ENCODE measurements at regions not wholly inside any gene's neighbourhood (a gene's known extent, or its start where the extent isn't known, plus 50 kb on each side); places are given as distances from the start of the nearest gene placed in this dataset.
"Not testable (repeated sequence)": the region's sequence is repeated elsewhere in the genome, so short reads cannot be mapped to it uniquely, and the experiment has no call there.

- DNase-seq (ENCODE audit: low read depth): no peak
Observed at GRCh38 chr5:39698838-39699560, 274.2 kb upstream of the DAB2 start.

- no peak for DNase-seq (ENCODE audit: low read depth)
Observed at GRCh38 chr5:39697881-39698280, 273.1 kb upstream of the DAB2 start.

- no peak for DNase-seq (ENCODE audit: low read depth)
Observed at GRCh38 chr5:39696672-39697398, 272.1 kb upstream of the DAB2 start.

GRCh38 chr5:39691993-39692392 lies 267.2 kb upstream of the DAB2 start:
- peak; percentile 31 for DNase-seq (ENCODE audit: low read depth)

DNA sequence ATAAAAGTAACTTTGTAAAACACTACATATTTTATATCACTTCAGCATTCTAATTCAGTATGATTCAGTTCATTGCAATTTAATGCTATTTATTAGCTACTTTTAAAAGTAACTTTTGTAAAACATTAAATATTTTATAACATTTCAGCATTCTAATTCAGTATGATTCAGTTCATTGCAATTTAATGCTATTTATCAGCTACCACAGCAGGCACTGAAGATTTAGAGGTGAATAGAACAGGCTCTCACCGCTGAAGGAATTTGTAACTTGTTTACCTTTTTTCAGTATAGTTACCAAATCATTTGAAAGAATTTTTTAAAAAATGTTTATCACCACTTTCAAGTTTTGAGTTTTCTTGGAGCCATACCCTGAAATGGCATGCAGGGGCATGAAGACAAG lies 266.4 kb upstream of the DAB2 start:
- DNase-seq (ENCODE audit: low read depth): no peak

DNA sequence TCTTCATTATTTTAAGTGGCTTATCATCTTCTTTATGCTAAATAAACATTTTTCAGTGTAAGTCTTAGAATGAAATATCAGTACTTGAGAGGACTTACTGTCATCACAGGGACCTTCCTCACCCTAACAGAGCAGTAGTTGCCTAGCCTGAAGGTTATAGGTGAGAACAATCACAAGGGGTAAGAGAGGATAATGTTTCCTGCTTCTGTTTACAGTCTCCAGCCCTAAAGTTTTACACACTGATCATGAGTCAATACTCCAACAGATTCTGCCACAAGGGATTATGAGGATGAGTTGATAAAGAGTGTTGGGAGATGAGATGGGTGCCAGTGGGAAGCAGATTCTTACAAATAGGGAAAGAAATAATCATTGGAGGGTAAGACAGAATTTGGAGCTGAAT lies 265.1 kb upstream of the DAB2 start:
- no peak for DNase-seq (ENCODE audit: low read depth)

GRCh38 chr5:39687924-39688323 lies 263.1 kb upstream of the DAB2 start:
- not testable (repeated sequence) for DNase-seq (ENCODE audit: low read depth)

DNA sequence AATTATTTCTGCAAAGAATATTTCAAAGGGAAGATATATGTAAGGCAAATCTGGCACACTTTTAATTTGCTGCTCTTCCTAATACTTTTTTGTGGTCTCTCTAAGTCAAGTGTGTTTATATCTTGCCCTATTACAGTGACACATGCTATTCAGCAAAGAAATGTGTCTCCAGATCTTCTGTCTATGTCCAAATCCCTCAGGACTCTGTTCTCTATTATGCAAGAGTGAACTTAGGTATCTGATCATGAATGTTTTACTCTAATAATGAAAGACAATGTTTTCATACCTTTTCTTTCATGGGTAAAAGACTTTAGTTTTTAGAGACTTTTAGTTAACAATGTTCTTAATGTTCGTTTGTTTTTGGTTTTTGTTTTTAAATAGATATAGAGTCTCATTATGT lies 255.4 kb upstream of the DAB2 start:
- no peak for DNase-seq (ENCODE audit: low read depth)

DNA sequence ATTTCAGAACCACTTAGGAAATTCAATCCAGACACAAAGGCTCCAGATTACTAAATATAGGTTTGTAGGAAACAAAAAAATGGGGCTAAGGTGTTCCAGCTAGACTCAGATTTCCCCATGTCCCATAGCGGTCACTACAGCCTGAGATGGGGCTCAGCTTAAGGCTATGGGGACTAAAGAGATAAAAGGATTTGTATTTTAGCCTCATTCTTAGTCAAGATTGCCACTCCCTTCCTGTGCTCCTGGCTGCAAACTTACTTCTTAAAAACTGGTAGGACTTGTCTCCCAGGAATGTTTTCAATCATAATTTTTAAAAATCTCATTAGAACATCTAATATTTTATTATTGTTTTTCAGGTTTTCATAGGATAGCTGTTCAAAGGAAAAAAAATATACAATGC lies 253.8 kb upstream of the DAB2 start:
- DNase-seq (ENCODE audit: low read depth): no peak

- DNase-seq (ENCODE audit: low read depth): no peak
Observed at GRCh38 chr5:39675676-39676075, 250.9 kb upstream of the DAB2 start.

DNA sequence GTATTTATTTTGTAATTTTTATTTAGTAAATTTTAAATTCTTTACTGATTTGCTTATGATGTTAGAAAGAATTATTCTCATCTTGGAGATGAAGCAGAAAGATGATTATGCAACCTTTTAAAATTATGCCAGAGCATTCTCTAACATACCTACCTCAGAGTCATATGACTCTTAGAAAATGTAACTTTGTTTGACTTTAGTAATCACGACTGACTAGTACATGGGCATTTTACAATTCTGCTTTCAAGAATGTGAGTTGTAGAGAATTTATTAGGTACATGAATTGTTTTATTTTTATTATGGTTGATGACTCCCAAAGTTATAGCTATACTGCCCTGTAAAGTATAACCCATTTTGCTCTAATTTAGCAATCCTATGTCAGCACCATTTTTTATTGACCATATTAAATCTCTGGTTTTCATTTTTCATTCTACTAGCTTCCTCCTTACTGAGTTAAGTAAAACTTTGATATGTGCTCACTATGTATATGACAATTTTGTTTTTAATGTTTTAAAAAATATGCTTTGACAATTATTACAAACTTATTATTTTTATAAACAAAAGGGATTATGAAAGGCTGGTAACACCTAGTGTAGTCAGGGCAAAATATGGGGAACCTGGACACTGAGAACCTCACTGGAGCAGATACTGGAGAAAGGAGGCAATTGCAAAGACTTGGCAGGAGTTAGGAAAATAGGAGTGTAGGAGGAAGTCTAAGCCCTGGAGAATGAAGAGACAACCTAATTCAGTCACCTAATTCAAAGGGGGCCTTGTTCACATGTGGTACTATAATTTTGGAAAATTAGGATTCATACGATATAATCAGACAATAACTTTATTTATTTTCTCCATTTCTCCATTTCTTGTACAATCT lies 249.7 kb upstream of the DAB2 start:
- DNase-seq (ENCODE audit: low read depth): no peak

DNA sequence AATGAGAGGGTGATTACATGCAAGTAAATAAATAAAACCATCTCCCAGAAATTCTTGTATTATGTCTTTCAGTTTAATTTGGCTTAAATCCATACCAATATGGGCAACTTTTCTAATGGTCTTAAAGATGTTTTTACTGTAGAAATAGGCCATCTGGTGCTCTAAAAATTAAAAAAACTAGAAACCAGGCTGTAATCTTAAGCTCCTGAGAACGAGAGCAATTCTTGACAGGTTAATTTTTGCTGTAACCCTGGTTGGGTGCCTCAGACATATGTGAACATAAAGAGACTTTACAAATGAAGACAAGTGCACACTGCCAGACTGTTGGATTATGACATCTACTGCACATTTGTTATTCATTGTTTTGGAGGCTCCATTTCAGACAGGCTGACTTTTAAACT lies 246.8 kb upstream of the DAB2 start:
- DNase-seq (ENCODE audit: low read depth): no peak

DNA sequence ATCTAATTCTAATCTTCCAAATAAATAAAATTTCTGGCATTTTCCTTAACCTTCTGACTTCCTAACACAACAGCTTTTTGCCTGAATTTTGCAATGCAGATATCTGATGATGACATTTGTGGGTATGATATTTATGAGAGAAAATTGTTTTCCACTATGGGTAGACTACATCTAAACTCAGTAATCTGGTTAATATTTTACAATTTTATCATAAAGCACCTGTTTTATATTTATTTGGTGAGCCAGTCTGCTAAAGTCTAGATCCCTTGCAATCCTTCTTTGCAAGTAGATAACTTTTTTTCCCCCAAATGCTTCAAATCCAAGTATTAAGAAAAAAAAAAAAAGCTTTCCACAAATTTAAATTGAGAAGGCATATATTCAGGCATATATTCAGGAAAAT lies 246.2 kb upstream of the DAB2 start:
- DNase-seq (ENCODE audit: low read depth): no peak

DNA sequence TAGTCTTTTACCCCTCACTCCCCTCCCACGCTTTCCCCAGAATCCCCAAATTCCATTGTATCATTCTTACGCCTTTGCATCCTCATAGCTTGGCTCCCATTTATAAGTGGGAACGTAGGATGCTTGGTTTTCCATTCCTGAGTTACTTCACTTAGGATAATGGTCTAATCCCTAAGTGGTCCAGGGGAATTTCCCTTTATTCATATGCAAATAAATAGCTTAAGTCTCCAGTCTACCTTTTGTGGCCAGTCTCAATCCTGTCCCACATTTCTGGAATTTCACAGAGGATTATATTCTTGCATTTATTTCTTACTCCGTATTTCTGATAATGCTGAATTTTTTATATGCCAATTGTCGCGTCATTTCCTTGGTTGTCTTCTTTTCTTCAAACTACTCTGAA lies 245.6 kb upstream of the DAB2 start:
- DNase-seq (ENCODE audit: low read depth): no peak

GRCh38 chr5:39668980-39669379 lies 244.2 kb upstream of the DAB2 start:
- no peak for DNase-seq (ENCODE audit: low read depth)

GRCh38 chr5:39665328-39665727 lies 240.5 kb upstream of the DAB2 start:
- DNase-seq (ENCODE audit: low read depth): no peak

DNA sequence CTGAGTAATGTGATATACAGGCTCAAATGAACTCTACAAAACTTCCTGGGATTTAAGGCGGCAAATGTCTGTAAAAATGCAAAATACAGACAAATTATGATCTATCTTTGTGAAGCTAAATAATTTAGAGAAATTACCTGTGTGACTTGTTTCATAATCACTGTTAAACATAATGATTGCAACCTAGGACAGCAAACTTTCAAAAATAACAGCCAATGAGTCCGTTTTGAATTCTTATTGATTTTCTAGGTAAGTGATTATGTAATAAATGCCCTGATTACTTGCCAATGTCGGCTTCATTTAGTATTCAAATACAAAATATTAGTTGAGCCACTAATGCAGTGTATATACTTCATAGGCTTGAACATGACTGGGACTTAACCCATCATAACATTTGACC lies 238.2 kb upstream of the DAB2 start:
- no peak for DNase-seq (ENCODE audit: low read depth)

DNA sequence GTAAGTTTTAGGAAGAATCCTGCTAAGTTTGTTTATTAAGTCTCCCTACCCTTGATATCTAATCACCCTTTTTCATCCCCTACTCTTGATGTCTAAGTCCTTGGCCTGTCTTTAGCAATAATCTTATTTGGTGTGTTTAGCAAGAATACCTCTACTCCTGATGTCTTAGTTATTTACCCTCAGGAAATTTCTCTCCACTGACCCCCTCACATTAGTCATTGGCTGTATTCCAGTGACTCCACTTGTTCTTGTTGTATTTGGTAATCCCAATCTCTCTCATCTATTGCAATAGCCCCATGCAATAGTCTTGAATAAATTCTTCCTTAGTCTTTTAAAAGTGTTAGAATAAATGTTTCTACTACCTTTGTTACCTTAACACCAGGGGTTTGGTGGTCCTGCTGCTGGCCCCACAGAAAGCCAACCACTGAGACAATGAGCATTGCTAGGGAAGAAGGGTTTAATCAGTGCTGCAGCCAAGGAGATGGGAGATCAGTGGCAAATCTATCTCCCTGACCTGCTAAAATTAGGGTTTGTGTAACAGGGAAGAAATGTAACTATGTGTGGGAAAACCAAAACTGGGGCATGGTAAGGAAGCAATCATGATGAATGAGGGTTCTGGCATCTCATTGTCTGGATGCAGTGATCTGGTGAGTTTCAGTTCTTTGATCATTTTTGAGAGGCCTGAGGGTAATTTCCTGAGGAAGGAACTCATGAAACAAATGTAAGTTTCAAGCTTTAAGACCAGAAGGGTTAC lies 236.4 kb upstream of the DAB2 start:
- DNase-seq (ENCODE audit: low read depth): peak; percentile 85

DNA sequence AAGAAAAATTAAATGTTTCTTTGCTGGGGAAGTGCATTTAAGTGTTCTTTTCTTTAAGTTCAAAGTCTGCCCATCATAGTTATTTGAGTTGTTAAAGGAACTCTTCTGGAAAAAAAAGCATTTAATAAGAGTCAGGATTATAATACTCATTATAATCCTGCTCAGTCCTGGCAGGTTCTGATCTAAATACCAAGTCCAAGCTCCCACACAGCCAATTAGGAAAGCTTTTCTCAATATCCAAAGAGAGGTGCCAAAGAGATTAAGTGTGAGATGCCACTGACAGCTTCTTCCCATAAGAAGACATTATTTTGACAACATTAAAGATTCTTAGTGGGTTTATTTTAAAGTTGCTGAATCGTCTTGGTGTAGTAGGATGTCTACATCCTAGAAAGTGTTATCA lies 235.2 kb upstream of the DAB2 start:
- no peak for DNase-seq (ENCODE audit: low read depth)

GRCh38 chr5:39658866-39659265 lies 234.1 kb upstream of the DAB2 start:
- no peak for DNase-seq (ENCODE audit: low read depth)

DNA sequence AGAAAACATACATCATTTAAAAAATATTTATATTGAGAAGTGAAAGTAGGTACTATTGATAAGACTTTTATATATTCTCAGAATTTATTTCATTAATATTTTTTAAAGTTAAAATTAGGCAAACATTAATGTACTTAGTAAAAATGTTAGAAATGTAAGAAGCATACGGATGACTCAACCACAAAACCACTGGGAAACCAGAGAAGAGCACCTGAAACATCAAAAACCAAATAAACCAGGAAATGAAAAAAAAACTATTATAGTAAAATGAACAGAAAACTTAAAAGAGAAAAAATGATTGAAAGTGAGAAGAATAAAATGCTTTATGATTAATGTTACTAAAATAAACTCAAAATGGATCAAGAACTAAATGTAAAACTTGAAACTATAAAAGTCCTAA lies 233.2 kb upstream of the DAB2 start:
- DNase-seq (ENCODE audit: low read depth): peak; percentile 53

DNA sequence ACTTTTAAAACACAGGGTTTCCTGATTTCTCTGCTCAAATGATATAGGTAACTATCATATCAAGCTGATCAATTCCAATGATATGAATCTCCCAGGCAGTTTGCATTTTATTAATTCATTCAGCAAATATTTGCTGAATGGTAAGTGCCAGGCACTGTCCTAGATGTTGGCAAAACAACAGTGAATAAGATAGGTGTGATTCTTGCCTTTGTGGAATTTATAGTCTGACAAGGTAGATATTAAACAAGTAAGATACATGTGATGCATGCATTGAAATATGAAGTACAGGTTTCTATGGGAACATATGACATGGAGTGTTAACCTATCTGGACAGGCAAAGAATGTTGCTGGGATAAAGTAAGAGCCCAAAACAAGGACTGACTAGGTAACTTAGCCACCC lies 231.8 kb upstream of the DAB2 start:
- DNase-seq (ENCODE audit: low read depth): no peak
